HFF-Myc (cell line): ENCODE measurements at regions not wholly inside any gene's neighbourhood (a gene's known extent, or its start where the extent isn't known, plus 50 kb on each side); places are given as distances from the start of the nearest gene placed in this dataset.

Experiments
- DNase-seq: peaks from one replicate; pipeline ENCODE4 v3.0.0-alpha.2; 2011; ENCODE audit warnings: low read depth; ENCODE audit errors: extremely low read depth
- H3K4me3 ChIP-seq: replicated peaks from 2 replicates; pipeline ENCODE4 v1.5.1; 2011; ENCODE audit warnings: low read depth, mild to moderate bottlenecking, control low read depth, low read length
- TF ChIP-seq, protein P1 (sequence below): IDR thresholded peaks from 2 replicates; pipeline ENCODE4 v1.5.1; 2012; ENCODE audit warnings: mild to moderate bottlenecking, low read depth, low read length, control low read depth; ENCODE audit errors: missing control alignments

DNA sequence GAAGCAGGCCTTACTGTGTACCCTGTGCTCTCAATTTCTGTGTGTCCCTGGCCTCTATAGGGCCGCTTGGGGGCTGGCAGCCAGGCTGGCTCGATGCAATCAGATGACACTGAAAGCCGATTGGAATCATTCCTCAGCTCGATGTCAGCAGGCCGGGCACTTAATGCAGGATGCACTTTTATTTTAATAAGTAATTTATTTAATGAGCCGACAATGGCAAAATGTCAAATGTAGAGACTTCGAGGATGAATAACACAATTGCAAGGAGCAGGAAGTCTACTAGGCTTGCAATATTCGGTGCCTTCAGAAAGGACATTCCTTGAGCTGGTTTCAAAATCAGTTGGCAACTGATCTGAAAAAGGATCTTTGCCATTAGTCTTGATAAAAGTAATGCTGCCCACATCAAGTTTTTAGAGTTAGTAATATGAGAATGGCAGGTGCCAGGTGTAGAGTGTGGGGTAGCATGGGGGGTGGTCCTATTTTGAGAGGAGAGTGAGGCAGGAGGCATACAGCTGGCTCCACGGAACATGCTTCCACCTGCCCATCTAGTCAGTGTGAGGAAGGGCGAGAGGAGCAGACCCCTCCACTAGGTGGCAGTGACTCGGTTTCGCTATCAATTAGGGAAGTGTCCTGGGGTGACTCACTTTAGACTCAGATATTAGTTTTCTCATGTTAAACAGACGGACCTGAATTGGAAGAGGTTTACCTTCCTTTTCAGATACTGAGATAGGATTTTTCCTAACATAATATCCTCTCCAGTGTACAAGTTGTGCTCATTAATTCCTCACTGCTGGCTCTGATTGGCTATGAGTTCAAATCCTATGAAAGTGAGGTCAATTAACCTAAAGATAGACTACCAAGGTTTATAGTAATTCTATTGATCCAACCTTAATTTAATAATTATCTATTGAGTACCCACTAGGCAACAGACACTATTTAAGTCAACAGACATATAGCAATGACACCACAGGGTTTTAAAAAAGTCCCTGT is 80.9 kb downstream of the NABP1 start:
- TF ChIP-seq, protein P1, sequence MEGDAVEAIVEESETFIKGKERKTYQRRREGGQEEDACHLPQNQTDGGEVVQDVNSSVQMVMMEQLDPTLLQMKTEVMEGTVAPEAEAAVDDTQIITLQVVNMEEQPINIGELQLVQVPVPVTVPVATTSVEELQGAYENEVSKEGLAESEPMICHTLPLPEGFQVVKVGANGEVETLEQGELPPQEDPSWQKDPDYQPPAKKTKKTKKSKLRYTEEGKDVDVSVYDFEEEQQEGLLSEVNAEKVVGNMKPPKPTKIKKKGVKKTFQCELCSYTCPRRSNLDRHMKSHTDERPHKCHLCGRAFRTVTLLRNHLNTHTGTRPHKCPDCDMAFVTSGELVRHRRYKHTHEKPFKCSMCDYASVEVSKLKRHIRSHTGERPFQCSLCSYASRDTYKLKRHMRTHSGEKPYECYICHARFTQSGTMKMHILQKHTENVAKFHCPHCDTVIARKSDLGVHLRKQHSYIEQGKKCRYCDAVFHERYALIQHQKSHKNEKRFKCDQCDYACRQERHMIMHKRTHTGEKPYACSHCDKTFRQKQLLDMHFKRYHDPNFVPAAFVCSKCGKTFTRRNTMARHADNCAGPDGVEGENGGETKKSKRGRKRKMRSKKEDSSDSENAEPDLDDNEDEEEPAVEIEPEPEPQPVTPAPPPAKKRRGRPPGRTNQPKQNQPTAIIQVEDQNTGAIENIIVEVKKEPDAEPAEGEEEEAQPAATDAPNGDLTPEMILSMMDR = peak; percentile 75
- DNase-seq = peak; percentile 33
- H3K4me3 ChIP-seq = no peak overlapping the region

- H3K4me3 ChIP-seq = no peak overlapping the region
- TF ChIP-seq, protein P1 = no peak
These were observed 81.7 kb downstream of the NABP1 start for GRCh38 chr2:191759680-191760079.

GRCh38 chr2:191760655-191761262 is 82.8 kb downstream of the NABP1 start:
- no peak overlapping the region for H3K4me3 ChIP-seq
- DNase-seq = no peak
- TF ChIP-seq, protein P1 = no peak

More at GRCh38 chr2:191759680-191760079, 81.7 kb downstream of the NABP1 start:
- no peak for DNase-seq

DNA sequence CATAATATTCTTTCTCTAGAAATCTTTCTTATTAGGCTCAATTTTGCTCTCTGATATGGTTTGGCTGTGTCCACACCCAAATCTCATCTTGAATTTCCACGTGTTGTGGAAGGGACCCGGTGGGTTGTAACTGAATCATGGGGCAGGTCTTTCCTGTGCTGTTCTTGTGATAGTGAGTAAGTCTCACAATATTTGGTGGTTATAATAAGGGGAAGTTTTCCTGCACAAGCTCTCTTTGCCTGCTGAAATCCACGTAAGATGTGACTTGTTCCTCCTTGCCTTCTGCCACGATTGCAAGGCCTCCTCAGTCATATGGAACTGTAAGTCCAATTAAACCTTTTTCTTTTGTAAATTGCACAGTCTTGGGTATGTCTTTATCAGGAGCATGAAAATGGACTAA is 73.8 kb downstream of the CAVIN2 start:
- H3K4me3 ChIP-seq = no peak overlapping the region
- DNase-seq = no peak
- TF ChIP-seq, protein P1 = no peak

DNA sequence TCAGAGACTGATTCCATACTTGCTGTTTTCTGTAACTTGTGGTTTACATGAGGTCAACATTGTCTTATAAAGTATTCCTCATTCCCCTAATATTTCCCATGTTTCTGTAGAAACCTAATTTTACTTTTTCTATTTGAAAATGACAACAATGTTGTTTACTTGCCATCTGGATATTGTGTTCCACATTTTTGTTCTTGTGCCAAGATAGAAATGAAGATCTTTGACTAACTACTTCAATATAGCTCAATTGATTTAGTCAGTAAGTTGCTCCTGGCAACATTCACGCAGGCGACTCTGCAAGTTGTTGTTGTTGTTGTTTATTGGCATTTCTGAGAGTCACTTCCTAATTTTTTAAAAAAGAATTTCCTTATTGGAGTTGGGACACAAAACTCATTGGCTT is 69.5 kb downstream of the CAVIN2 start:
- TF ChIP-seq, protein P1 = no peak
- no peak overlapping the region for H3K4me3 ChIP-seq
- DNase-seq = no peak

DNA sequence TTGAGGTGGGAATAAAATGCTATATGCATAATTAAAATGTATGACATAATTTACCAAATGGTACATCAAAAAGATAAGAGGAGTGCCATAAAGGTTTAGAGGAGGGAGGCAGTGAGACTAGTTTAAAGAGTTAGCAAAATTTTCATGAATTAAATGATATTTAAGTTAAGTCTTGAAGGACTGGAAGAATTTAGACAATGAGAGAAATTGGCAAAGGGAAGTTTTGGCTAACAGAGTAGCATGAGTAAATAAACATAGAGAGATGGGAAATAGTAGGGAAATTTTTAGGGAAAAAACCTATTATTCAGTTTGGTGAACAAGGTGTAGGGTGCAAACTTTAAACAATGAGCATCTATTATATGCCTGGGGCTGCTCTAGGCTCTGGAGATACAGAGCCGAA is 68.8 kb downstream of the CAVIN2 start:
- TF ChIP-seq, protein P1 = no peak
- no peak overlapping the region for H3K4me3 ChIP-seq

More for the DNA sequence above, 68.8 kb downstream of the CAVIN2 start:
- DNase-seq = no peak
